ENCODE measurements at regions not wholly inside any gene's neighbourhood (a gene's known extent, or its start where the extent isn't known, plus 50 kb on each side); places are given as distances from the start of the nearest gene placed in this dataset.

DNA sequence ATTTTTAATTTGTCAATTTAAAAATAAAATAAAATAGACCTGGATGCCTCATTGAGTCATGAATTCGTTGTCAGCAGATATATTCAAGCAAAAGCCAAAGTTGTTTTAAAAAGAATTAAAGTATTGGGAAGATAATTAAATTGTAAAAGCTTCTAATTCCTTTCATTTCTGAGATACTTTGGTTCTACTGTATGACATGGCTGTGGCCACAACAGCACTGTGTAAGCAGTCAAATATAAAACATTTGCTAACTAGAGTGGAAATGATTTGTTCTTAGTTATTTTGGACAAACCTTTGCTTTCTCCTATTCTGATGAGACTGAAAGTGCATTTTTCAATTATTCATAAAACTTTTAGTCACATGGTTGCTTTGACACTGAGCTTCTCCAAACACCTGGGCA, 143.6 kb upstream of the FAM13C start:
- ChIA-PET POLR2A (no interaction called here), CTCF (no interaction called here)
- no TSS peak for BruUV-seq (replicated peaks)
- no peaks in the 10 kb centered on the region for H3K9me3 ChIP-seq (ENCODE audit: control insufficient read depth, insufficient read depth, low read depth, low read length)
- H3K4me1 ChIP-seq (ENCODE audit: control insufficient read depth, insufficient read depth, low read length): no peaks in the 10 kb centered on the region
- H3K4me3 ChIP-seq (ENCODE audit: low read depth in 2 of 2, low read length in 2 of 2): no peak overlapping the region
- intact Hi-C loops (cut with micrococcal nuclease; ENCODE audit: unreplicated experiment): no loop called here
- H3K27me3 ChIP-seq (ENCODE audit: control insufficient read depth, insufficient read depth, low read length): no peaks in the 10 kb centered on the region
- ATAC-seq (no peak), DNase-seq (ENCODE audit: low read depth, low spot score) (no peak)
- TF ChIP-seq, protein P1, sequence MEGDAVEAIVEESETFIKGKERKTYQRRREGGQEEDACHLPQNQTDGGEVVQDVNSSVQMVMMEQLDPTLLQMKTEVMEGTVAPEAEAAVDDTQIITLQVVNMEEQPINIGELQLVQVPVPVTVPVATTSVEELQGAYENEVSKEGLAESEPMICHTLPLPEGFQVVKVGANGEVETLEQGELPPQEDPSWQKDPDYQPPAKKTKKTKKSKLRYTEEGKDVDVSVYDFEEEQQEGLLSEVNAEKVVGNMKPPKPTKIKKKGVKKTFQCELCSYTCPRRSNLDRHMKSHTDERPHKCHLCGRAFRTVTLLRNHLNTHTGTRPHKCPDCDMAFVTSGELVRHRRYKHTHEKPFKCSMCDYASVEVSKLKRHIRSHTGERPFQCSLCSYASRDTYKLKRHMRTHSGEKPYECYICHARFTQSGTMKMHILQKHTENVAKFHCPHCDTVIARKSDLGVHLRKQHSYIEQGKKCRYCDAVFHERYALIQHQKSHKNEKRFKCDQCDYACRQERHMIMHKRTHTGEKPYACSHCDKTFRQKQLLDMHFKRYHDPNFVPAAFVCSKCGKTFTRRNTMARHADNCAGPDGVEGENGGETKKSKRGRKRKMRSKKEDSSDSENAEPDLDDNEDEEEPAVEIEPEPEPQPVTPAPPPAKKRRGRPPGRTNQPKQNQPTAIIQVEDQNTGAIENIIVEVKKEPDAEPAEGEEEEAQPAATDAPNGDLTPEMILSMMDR (IDR thresholded peaks at IDR 0.05): no peak
- TF ChIP-seq POLR2AphosphoS5 (IDR thresholded peaks at IDR 0.05; ENCODE audit: low read depth, low read length) (no peak), SIN3A (IDR thresholded peaks at IDR 0.05; ENCODE audit: borderline replicate concordance, insufficient read depth, low read depth, low read length) (no peak), TCF7L2 (IDR thresholded peaks at IDR 0.05; ENCODE audit: low read depth, low read length) (no peak)
- TF ChIP-seq, protein P2, sequence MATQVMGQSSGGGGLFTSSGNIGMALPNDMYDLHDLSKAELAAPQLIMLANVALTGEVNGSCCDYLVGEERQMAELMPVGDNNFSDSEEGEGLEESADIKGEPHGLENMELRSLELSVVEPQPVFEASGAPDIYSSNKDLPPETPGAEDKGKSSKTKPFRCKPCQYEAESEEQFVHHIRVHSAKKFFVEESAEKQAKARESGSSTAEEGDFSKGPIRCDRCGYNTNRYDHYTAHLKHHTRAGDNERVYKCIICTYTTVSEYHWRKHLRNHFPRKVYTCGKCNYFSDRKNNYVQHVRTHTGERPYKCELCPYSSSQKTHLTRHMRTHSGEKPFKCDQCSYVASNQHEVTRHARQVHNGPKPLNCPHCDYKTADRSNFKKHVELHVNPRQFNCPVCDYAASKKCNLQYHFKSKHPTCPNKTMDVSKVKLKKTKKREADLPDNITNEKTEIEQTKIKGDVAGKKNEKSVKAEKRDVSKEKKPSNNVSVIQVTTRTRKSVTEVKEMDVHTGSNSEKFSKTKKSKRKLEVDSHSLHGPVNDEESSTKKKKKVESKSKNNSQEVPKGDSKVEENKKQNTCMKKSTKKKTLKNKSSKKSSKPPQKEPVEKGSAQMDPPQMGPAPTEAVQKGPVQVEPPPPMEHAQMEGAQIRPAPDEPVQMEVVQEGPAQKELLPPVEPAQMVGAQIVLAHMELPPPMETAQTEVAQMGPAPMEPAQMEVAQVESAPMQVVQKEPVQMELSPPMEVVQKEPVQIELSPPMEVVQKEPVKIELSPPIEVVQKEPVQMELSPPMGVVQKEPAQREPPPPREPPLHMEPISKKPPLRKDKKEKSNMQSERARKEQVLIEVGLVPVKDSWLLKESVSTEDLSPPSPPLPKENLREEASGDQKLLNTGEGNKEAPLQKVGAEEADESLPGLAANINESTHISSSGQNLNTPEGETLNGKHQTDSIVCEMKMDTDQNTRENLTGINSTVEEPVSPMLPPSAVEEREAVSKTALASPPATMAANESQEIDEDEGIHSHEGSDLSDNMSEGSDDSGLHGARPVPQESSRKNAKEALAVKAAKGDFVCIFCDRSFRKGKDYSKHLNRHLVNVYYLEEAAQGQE (IDR thresholded peaks at IDR 0.05; ENCODE audit: insufficient read depth in 1 of 2, low read depth in 2 of 2, low read length in 1 of 2): no peak
- H3K36me3 ChIP-seq (ENCODE audit: control insufficient read depth, insufficient read depth, low read length): no peaks in the 10 kb centered on the region
- H3K27ac ChIP-seq (ENCODE audit: low read length): no peak overlapping the region
- in situ Hi-C loops (cut with HindIII; ENCODE audit: low pct_unique_long_range_greater_than_20kb, low sequenced_read_pairs): no loop called here

DNA sequence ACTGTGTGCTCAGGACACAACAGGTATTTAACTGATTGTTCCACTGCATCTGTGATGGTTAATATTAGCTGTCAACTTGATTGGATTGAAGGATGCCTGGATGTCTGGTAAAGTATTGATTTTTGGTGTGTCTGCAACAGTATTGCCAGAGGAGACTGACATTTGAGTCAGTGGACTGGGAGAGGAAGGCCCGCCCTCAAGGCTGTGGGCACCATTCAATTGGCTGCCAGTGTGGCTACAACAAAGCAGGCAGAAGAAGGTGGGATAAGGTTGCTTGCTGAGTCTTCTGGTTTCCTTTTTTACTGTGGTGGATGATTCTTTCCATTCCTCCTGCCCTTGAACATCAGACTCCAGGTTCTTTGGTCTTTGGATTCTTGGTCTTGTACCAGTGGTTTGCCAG, 137.1 kb upstream of the FAM13C start:
- Histone ChIP-seq H3K27ac (ENCODE audit: low read length) (no peak overlapping the region), H3K27me3 (ENCODE audit: control insufficient read depth, insufficient read depth, low read length) (no peaks in the 10 kb centered on the region), H3K4me1 (ENCODE audit: control insufficient read depth, insufficient read depth, low read length) (no peaks in the 10 kb centered on the region), H3K4me3 (ENCODE audit: low read depth in 2 of 2, low read length in 2 of 2) (no peak overlapping the region), H3K9me3 (ENCODE audit: control insufficient read depth, insufficient read depth, low read depth, low read length) (peaks cover 3% of the 10 kb centered on the region; the same call in 1 of the 2 replicates), H3K36me3 (ENCODE audit: control insufficient read depth, insufficient read depth, low read length) (no peaks in the 10 kb centered on the region)
- TF ChIP-seq SIN3A (IDR thresholded peaks at IDR 0.05; ENCODE audit: borderline replicate concordance, insufficient read depth, low read depth, low read length) (no peak), TCF7L2 (IDR thresholded peaks at IDR 0.05; ENCODE audit: low read depth, low read length) (no peak), POLR2AphosphoS5 (IDR thresholded peaks at IDR 0.05; ENCODE audit: low read depth, low read length) (no peak)
- TF ChIP-seq, protein P2 (IDR thresholded peaks at IDR 0.05; ENCODE audit: insufficient read depth in 1 of 2, low read depth in 2 of 2, low read length in 1 of 2): no peak
- TF ChIP-seq, protein P1 (IDR thresholded peaks at IDR 0.05): no peak
- POLR2A ChIA-PET: no interaction called here
- ATAC-seq (no peak), DNase-seq (ENCODE audit: low read depth, low spot score) (no peak)
- in situ Hi-C loops (cut with HindIII; ENCODE audit: low pct_unique_long_range_greater_than_20kb, low sequenced_read_pairs): no loop called here
- BruUV-seq (replicated peaks): no TSS peak
- CTCF ChIA-PET: no interaction called here
- intact Hi-C loops (cut with micrococcal nuclease; ENCODE audit: unreplicated experiment): no loop called here

All from Panc1 (cell line).